ENCODE measurements at regions not wholly inside any gene's neighbourhood (a gene's known extent, or its start where the extent isn't known, plus 50 kb on each side); places are given as distances from the start of the nearest gene placed in this dataset.
"Not testable (repeated sequence)": the region's sequence is repeated elsewhere in the genome, so short reads cannot be mapped to it uniquely, and the experiment has no call there.

GRCh38 chr14:52202151-52202550 lies 65.3 kb upstream of the PTGDR start:
- DNase-seq: no peak

GRCh38 chr14:52190337-52190931 lies 77.1 kb upstream of the PTGDR start:
- no peak for DNase-seq

GRCh38 chr14:52189325-52189724 lies 78.2 kb upstream of the PTGDR start:
- DNase-seq: no peak

GRCh38 chr14:52188381-52188780 lies 79.1 kb upstream of the PTGDR start:
- no peak for DNase-seq

- DNase-seq: no peak
Observed at GRCh38 chr14:52185178-52185577, 82.3 kb upstream of the PTGDR start.

DNA sequence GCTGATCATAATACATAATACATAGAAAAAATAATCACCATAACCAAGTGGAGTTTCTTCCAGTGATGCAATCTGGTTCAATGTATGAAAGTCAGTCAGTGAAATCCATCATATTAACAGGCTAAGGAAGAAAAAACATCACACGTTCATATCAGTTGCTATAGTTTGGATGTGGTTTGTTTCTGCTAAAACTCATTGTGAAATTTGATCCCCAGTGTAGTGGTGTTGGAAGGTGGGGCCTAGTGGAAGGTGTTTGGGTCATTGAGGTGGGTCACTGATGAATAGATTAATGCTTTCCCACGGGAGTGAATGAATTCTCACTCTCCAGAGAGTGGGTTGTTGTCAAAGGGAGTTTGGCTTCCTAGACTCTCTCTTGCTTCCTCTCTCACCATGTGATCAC lies 84.6 kb upstream of the PTGDR start:
- no peak for DNase-seq

GRCh38 chr14:52179141-52179790 lies 88.2 kb upstream of the PTGDR start:
- DNase-seq: no peak

GRCh38 chr14:52175982-52176502 lies 91.5 kb upstream of the PTGDR start:
- DNase-seq: no peak

GRCh38 chr14:52171932-52172331 lies 95.6 kb upstream of the PTGDR start:
- not testable (repeated sequence) for DNase-seq

DNA sequence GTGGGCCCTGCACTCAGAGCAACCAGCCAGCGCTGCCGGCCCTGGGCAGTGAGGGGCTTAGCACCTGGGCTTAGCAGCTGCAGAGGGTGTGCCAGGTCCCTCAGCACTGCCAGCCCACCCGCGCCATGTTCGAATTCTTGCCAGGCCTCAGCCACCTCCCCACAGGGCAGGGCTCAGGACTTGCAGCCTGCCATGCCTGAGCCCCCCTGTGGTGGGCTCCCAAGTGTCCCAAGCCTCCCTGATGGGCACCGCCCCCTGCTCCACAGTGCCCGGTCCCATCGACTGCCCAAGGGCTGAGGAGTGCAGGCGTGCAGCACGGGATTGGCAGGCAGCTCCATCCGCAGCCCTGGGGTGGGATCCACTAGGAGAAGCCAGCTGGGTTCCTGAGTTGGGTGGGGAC lies 98.0 kb upstream of the NID2 start:
- no peak for DNase-seq

- DNase-seq: no peak
Observed at GRCh38 chr14:52155651-52156213, 86.9 kb upstream of the NID2 start.

DNA sequence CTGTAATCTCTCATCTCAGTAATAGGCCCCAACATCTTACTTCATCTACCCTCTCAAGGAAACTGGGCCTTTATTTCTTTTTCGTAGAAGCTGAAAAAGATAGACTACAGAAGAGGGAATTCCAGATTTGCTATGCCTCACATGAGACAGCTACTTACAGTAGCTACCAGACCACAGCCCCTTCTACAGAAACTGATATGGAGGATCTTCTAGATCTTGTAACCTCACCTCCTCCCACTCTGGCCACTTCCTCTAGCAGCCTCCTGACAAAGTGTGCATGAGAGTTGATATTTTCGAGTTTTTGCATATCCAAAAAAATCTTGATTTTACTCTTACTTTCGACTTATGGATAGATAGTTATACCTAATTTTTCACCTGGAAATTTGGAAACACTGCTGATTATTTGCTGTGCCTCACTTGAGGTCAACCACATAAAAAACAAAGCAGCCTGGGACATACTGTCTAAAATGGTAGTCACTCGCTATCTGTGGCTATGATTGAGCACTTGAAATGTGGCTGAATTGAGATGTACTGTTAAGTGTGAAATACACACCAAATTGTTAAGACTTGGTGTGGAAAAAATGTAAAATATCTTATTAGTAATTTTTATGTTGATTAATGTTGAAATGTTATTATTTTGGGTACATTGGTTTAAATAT lies 86.3 kb upstream of the NID2 start:
- no peak for DNase-seq

DNA sequence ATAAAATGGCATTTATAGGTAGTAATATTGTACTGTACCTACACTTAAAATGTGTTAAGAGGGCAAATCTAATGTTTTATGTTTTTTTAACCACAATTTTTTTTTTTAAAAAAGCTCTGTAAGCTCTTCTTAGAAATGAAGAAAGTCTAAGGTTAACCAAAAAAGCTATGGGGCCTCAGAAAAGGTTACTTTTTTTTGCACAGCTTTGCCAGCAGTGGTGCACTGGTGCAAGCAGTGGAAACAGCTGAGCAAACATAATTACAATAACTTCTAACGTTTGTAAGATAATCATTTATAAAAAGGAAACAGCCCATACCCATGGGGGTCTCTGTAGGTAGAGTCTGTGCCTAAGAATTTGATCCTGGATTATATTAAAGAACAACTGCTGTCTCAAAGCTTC lies 85.1 kb upstream of the NID2 start:
- DNase-seq: no peak

GRCh38 chr14:52150162-52150561 lies 81.3 kb upstream of the NID2 start:
- no peak for DNase-seq

DNA sequence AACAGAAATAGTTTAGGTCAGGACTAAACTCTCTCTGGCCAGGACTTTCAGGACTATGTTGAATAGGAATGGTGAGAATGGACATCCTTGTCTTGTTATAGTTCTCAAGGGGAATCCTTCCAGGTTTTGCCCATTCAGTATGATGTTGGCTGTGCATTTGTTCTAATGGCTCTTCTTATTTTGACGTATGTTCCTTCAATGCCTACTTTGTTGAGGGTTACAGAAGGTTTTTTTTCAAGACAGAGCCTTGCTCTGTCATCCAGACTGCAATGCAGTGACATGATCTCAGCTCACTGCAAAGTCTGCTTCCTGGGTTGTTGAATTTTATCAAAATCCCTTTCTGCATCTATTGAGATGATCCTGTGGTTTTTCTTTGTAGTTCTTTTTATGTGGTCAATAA lies 79.5 kb upstream of the NID2 start:
- DNase-seq: no peak

DNA sequence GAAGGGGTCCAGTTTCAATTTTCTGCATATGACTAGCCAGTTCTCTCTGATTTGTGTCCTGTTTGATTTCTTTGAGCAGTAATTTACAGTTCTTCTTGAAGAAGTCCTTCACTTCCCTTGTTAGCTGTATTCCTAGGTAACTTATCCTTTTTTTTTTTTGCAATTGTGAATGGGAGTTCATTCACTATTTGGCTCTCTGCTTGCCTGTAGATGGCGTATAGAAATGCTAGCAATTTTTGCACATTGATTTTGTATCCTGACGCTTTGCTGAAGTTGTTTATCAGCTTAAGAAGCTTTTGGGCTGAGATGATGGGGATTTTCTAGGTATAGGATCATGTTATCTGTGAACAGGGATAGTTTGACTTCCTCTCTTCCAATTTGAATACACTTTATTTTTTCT lies 77.6 kb upstream of the NID2 start:
- DNase-seq: no peak

DNA sequence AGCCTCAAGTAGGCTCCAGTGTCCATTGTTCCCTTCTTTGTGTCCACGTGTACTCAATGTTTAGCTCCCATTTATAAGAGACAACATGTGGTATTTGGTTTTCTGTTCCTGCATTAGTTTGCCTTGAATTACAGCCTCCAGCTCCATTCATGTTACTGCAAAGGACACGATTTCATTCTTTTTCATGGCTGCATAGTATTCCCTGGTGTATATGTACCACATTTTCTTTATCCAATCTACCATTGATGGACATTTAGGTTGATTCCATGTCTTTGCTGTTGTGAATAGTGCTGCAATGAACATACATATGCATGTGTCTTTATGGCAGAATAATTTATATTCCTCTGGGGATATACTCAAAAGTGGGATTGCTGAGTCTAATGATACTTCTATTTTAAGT lies 75.2 kb upstream of the NID2 start:
- not testable (repeated sequence) for DNase-seq

- DNase-seq: no peak
Observed at GRCh38 chr14:52142504-52142903, 73.6 kb upstream of the NID2 start.

- peak; percentile 43 to 59 for DNase-seq
Observed at GRCh38 chr14:52131640-52132320, 62.9 kb upstream of the NID2 start.

GRCh38 chr14:52129721-52130120 lies 60.9 kb upstream of the NID2 start:
- DNase-seq: no peak

GRCh38 chr14:52125885-52126284 lies 57.0 kb upstream of the NID2 start:
- DNase-seq: no peak

DNA sequence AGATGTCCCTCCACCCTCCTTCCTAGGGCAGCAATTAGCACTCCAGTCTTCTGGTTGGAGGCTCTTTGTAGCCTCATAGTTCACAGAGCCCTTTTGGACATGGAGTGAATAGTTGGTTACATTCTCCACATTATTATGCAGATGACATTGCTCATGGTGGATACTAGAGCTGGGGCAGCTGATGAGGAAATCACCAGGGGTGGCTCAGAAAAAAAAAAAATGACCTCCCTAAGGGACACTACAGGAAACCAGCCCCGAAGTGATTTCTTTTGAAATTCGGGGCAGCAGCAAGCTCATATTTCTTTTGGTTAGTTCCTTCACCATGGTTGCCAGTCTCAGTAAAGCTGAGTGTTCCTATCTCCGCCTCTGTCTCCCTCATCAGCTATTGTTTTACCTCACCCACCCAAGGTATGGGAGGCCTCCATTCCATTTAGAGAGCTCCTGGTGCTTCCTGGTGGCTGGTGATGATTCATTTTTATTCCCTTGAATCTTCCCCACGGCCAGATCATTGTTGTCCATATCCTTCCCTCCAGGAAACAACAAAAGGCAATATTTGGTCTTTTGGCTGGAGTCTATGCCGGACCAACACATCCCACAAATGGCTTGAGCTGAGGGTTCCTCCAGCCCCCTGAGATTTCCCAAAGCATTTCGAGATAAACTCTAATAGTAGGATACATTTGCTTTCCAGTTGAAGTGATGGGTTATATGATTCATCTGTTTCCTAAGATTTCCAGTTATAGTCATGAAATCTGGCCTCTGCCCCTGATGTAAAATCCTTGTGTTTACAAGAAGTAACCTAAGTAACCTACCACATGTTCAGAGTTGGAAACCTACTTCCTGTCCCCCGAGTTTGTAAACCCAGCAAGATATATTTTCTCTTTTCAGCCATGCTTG lies 56.2 kb upstream of the NID2 start:
- no peak for DNase-seq

Data from activated CD4-positive, alpha-beta T cell treated with anti-CD3 and anti-CD28 coated beads, Interleukin-2, amount 50 U/mL, for 48 hours (primary cell).